ENCODE measurements at regions not wholly inside any gene's neighbourhood (a gene's known extent, or its start where the extent isn't known, plus 50 kb on each side); places are given as distances from the start of the nearest gene placed in this dataset.

DNA sequence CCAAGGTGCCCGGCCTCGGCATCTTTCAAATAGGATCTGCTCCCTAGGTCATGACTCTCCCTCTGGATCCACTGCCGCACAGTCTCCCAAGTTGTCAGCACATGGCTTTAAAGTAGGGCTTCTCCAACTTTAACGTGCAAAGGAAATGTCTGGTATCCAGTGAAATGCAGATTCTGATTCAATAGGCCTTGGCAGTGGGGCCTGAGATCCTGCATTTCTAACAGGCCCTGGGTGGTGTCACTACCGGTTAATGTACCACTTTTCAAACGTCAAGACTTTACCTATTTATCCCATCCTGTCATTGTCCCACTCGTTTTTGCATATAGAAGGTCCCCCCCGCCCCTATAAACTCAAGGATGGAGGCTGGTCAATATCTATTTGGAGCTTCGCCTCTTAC is 137.6 kb upstream of the ZNF618 start:
- TF ChIP-seq CTCF (IDR thresholded peaks at IDR 0.05) = no peak
- no peak for TF ChIP-seq POLR2A (IDR thresholded peaks at IDR 0.05)
